Breast epithelium (tissue), 4 donors: ENCODE measurements at regions not wholly inside any gene's neighbourhood (a gene's known extent, or its start where the extent isn't known, plus 50 kb on each side); places are given as distances from the start of the nearest gene placed in this dataset.
"Not testable (repeated sequence)": the region's sequence is repeated elsewhere in the genome, so short reads cannot be mapped to it uniquely, and the experiment has no call there.

Experiments used
- DNase-seq, 2 donors: peaks; one replicate each; pipeline ENCODE4 v3.0.0-alpha.2; 2019; ENCODE audit warnings: low spot score in 2 of 2
- H3K27ac ChIP-seq, 2 donors: fragments of 200-600 bp; sonication (generic) in 1 of 2; one replicate each; pipeline ENCODE4 v1.5.1; 2016 to 2019; ENCODE audit warnings: mild to moderate bottlenecking in 1 of 2
- H3K27me3 ChIP-seq, 2 donors: fragments of 200-600 bp; sonication (generic) in 1 of 2; one replicate each; pipeline versions ENCODE4 v1.5.1 to v1.6.0; 2017 to 2019; ENCODE audit warnings: control low read depth in 1 of 2, mild to moderate bottlenecking in 1 of 2
- H3K36me3 ChIP-seq: fragments of 200-600 bp; one replicate; pipeline ENCODE4 v1.5.1; 2019
- H3K4me1 ChIP-seq, 2 donors: fragments of 200-600 bp; sonication (generic); one replicate each; pipeline ENCODE4 v1.5.1; 2016 to 2019; ENCODE audit warnings: control low read depth in 1 of 2
- H3K4me3 ChIP-seq, 3 donors: fragments of 200-600 bp; sonication (generic); 1 replicate in 2 of 3; 2 replicates in 1 of 3; pipeline ENCODE4 v1.5.1; 2016 to 2019; ENCODE audit warnings: mild to moderate bottlenecking in 3 of 3, moderate library complexity in 2 of 3
- H3K9me3 ChIP-seq, 2 donors: fragments of 200-600 bp; sonication (generic) in 1 of 2; one replicate each; pipeline ENCODE4 v1.5.1; 2016 to 2019; ENCODE audit warnings: control low read depth in 1 of 2
- intact Hi-C: fragments of 100-400 bp; cut with DNase I; formaldehyde crosslinking; loops from one replicate; pipeline ENCODE4 v1.15.1; 2023; ENCODE audit warnings: low total_unique reads

DNA sequence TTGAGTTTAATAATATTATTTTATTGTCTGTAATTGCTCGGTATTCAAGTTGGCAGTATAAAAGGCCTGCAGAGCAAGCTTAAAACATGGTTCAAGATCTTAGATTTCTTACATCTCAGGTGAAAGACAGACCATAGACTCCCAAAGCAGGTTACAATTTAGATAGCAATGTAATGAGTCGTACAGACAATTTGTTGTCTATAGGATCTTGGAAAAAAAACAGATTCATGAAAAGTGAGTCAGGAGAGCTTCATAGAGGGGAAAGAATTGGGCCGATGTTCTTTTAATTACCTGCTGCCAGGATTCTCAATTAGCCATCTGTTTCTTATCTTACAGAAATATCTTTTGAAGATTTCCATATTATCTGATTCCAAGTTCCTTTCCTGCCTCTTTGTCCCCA lies 111.5 kb upstream of the IKBKE start:
- H3K4me1 ChIP-seq, H3K36me3 ChIP-seq, H3K27me3 ChIP-seq, intact Hi-C loops, DNase-seq, H3K4me3 ChIP-seq, H3K27ac ChIP-seq, H3K9me3 ChIP-seq: not testable (repeated sequence)

DNA sequence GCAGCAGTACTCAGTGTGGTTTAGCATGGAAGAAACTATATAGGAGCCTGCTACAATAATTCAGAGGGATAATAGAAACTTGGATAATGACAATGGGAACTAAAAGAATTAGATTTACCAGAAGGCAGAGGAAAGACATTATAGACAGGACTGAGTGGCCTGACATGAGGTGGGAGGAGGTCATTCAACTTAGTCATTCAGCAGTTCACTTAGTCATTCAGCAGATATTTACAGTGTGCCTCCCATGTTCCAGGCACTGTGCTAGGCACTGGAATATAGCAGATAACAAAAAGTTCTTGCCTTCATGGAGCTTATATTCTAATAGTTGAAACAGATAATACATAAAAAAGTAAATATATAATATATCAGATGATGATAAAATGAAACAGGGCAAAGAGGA lies 110.9 kb upstream of the IKBKE start:
- H3K4me3 ChIP-seq, H3K9me3 ChIP-seq, H3K36me3 ChIP-seq, intact Hi-C loops, DNase-seq, H3K27me3 ChIP-seq, H3K4me1 ChIP-seq, H3K27ac ChIP-seq: not testable (repeated sequence)

GRCh38 chr1:206361978-206362543 lies 108.2 kb upstream of the IKBKE start:
- H3K27me3 ChIP-seq, H3K4me3 ChIP-seq, H3K27ac ChIP-seq, H3K4me1 ChIP-seq, H3K9me3 ChIP-seq, intact Hi-C loops, H3K36me3 ChIP-seq, DNase-seq: not testable (repeated sequence)

DNA sequence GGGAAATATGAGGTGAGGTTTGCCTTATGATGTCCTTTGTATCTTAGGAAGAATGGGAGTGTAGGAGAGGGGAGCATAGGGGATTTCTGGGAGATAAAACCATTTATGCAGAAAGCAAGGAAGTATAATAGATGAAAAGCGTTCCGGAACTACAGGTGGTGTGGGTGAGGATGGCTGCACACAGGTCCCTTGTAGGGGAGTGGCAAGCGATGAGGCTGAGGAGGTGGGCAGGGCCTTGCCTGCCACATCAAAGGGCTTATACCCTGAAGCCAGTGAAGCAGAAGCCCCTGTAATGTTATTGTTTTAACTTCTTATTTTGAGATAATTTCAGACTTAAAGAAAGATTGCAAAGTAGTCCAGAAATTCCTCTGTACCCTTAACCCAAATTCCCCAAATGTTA lies 107.3 kb upstream of the IKBKE start:
- H3K27me3 ChIP-seq, intact Hi-C loops, H3K9me3 ChIP-seq, H3K4me3 ChIP-seq, H3K4me1 ChIP-seq, DNase-seq, H3K27ac ChIP-seq, H3K36me3 ChIP-seq: not testable (repeated sequence)

DNA sequence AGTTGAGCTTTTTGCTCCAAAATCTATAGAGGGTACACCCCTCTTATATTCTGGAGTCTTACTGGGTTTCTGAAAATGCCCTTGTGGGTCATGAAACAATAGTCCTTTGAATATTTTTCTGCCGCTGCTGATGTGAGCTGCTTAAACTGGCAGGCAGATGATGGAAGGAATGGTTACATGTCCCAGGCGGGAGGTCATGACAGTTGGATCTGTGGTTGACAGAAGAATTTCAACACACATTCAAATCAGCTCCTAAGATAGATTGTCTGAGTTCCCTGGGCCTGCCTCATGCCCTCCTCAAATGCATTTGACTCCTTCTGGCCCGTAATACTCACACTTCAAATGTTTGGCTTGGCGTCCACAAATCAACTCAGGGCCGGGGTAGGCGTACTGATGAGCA lies 105.0 kb upstream of the IKBKE start:
- DNase-seq, H3K27me3 ChIP-seq, H3K4me3 ChIP-seq, H3K9me3 ChIP-seq, intact Hi-C loops, H3K27ac ChIP-seq, H3K36me3 ChIP-seq, H3K4me1 ChIP-seq: not testable (repeated sequence)

GRCh38 chr1:206366131-206366530 lies 104.1 kb upstream of the IKBKE start:
- H3K27ac ChIP-seq, H3K4me3 ChIP-seq, H3K9me3 ChIP-seq, intact Hi-C loops, H3K27me3 ChIP-seq, H3K4me1 ChIP-seq, H3K36me3 ChIP-seq, DNase-seq: not testable (repeated sequence)

DNA sequence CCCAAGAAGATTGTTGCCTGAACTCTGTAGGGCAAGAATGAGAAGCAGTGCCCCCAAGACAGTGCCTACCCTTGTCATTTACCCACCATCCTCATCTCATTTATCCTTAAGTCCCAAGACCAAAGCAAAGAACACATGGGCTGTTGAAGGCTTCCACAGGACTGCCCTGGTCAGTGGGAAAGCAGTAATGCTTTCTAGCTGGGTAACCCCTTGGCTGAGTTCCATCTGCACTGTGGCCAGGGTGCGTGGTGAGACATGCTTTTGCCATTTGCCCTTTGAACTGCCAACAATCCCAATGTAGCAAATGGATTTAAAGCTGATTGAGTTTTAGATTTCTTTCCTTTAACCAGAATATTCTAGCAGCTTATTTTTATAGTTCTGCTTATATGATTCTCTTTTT lies 103.5 kb upstream of the IKBKE start:
- H3K36me3 ChIP-seq, H3K27me3 ChIP-seq, H3K4me3 ChIP-seq, H3K4me1 ChIP-seq, H3K9me3 ChIP-seq, H3K27ac ChIP-seq, DNase-seq, intact Hi-C loops: not testable (repeated sequence)

GRCh38 chr1:206367955-206368622 lies 102.2 kb upstream of the IKBKE start:
- H3K27ac ChIP-seq, DNase-seq, intact Hi-C loops, H3K4me3 ChIP-seq, H3K4me1 ChIP-seq, H3K36me3 ChIP-seq, H3K9me3 ChIP-seq, H3K27me3 ChIP-seq: not testable (repeated sequence)

GRCh38 chr1:206374725-206375124 lies 95.6 kb upstream of the IKBKE start:
- H3K27me3 ChIP-seq, H3K36me3 ChIP-seq, H3K9me3 ChIP-seq, H3K4me1 ChIP-seq, intact Hi-C loops, H3K4me3 ChIP-seq, DNase-seq, H3K27ac ChIP-seq: not testable (repeated sequence)

GRCh38 chr1:206375552-206375951 lies 94.7 kb upstream of the IKBKE start:
- H3K27ac ChIP-seq, result peak overlapping the region in 1 of 2 donors; percentile 55
- H3K36me3 ChIP-seq, intact Hi-C loops: not testable (repeated sequence)

GRCh38 chr1:206378506-206378905 lies 91.8 kb upstream of the IKBKE start:
- H3K9me3 ChIP-seq, H3K4me1 ChIP-seq, DNase-seq, H3K4me3 ChIP-seq, H3K27ac ChIP-seq, H3K36me3 ChIP-seq, intact Hi-C loops, H3K27me3 ChIP-seq: not testable (repeated sequence)

More at GRCh38 chr1:206375552-206375951, 94.7 kb upstream of the IKBKE start:
- H3K27me3 ChIP-seq, H3K9me3 ChIP-seq, H3K4me1 ChIP-seq, H3K4me3 ChIP-seq, DNase-seq: not testable (repeated sequence)

DNA sequence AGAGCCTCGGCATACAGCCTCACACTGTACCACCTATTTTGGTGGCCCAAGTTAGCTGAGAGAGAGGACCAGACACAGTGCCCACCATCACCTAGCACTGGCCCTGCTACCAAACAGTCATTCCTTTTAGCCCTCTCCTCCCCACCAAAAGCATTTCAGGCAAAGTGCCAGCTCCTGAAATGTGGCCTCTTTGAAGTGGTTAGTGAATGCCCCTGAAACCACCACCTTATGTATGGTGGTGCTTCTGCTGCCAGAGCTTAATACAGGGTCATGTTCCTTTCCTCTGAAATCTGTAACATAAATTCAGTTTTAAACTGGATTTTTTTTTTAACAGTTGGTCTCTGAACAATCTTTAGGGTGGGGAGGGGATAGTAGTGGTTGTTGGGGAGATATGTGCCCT lies 91.0 kb upstream of the IKBKE start:
- H3K27ac ChIP-seq, H3K9me3 ChIP-seq, H3K36me3 ChIP-seq, H3K4me3 ChIP-seq, H3K4me1 ChIP-seq, DNase-seq, H3K27me3 ChIP-seq, intact Hi-C loops: not testable (repeated sequence)

- not testable (repeated sequence) for DNase-seq
Observed at GRCh38 chr1:206380163-206380790, 90.0 kb upstream of the IKBKE start.

More at GRCh38 chr1:206380163-206380790, 90.0 kb upstream of the IKBKE start:
- H3K9me3 ChIP-seq, H3K4me3 ChIP-seq, H3K36me3 ChIP-seq, intact Hi-C loops, H3K27ac ChIP-seq, H3K27me3 ChIP-seq, H3K4me1 ChIP-seq: not testable (repeated sequence)
